Thoracic aorta (tissue), 2 donors: ENCODE measurements at regions not wholly inside any gene's neighbourhood (a gene's known extent, or its start where the extent isn't known, plus 50 kb on each side); places are given as distances from the start of the nearest gene placed in this dataset.

Experiments used
- ATAC-seq: fragments of 150-250 bp; one replicate; pipeline ENCODE4 v1.8.0; 2017; ENCODE audit warnings: low read depth; ENCODE audit not compliant: insufficient number of reproducible peaks, low FRiP score
- DNase-seq: peaks from one replicate; pipeline ENCODE4 v3.0.0-alpha.2; 2020; ENCODE audit warnings: low spot score
- H3K27ac ChIP-seq, 2 donors: fragments of 200-600 bp; sonication (generic); 1 replicate in 1 of 2; 2 replicates in 1 of 2; pipeline ENCODE4 v1.5.1; 2016; ENCODE audit warnings: mild to moderate bottlenecking in 2 of 2, moderate library complexity in 2 of 2
- H3K27me3 ChIP-seq: fragments of 200-600 bp; sonication (generic); replicated peaks from 2 replicates; pipeline ENCODE4 v1.6.0; 2016; ENCODE audit warnings: mild to moderate bottlenecking; ENCODE audit not compliant: insufficient read depth
- H3K36me3 ChIP-seq: fragments of 200-600 bp; sonication (generic); one replicate; pipeline ENCODE4 v1.5.1; 2016
- H3K4me1 ChIP-seq, 2 donors: fragments of 200-600 bp; sonication (generic); 1 replicate in 1 of 2; 2 replicates in 1 of 2; pipeline versions ENCODE4 v1.5.1 to v1.6.0; 2016; ENCODE audit warnings: low read depth in 2 of 2, mild to moderate bottlenecking in 1 of 2; ENCODE audit not compliant: control insufficient read depth in 1 of 2
- H3K4me3 ChIP-seq: fragments of 200-600 bp; sonication (generic); 2 replicates; pipeline ENCODE4 v1.5.1; 2016; ENCODE audit warnings: mild to moderate bottlenecking
- H3K9me3 ChIP-seq: fragments of 200-600 bp; sonication (generic); 2 replicates; pipeline ENCODE4 v1.5.1; 2016
- TF ChIP-seq, protein P1 (sequence below): fragments of 200-600 bp; sonication (generic); IDR thresholded peaks from one replicate; pipeline ENCODE4 v1.5.1; 2019; ENCODE audit warnings: antibody characterized with exemption

DNA sequence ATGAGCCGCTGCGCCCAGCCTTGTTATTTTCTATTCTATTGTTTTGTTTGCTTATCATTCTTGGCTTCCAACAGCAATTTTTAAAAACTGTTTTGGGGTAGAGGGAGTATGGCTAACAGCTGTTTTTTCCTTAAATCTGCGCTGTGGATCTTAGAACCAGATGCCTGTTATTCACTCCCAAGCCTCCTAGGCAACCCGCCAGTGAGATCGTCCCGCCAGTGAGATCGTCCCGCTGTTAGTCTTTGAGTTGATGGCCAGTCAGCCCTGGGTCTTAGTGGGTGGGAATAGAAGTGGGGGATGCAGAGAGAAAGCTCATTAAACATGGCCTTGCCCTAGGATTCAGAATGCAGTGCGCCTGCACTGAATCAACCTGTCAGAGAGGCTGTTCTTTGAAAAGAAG is 67.3 kb upstream of the BICD1 start:
- Histone ChIP-seq H3K27me3 (no peaks in the 10 kb centered on the region), H3K4me3 (no peak overlapping the region), H3K4me1 (no peaks in the 10 kb centered on the region), H3K9me3 (peaks cover 6% of the 10 kb centered on the region), H3K36me3 (no peaks in the 10 kb centered on the region), H3K27ac (no peak overlapping the region)
- TF ChIP-seq, protein P1, sequence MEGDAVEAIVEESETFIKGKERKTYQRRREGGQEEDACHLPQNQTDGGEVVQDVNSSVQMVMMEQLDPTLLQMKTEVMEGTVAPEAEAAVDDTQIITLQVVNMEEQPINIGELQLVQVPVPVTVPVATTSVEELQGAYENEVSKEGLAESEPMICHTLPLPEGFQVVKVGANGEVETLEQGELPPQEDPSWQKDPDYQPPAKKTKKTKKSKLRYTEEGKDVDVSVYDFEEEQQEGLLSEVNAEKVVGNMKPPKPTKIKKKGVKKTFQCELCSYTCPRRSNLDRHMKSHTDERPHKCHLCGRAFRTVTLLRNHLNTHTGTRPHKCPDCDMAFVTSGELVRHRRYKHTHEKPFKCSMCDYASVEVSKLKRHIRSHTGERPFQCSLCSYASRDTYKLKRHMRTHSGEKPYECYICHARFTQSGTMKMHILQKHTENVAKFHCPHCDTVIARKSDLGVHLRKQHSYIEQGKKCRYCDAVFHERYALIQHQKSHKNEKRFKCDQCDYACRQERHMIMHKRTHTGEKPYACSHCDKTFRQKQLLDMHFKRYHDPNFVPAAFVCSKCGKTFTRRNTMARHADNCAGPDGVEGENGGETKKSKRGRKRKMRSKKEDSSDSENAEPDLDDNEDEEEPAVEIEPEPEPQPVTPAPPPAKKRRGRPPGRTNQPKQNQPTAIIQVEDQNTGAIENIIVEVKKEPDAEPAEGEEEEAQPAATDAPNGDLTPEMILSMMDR: no peak
- DNase-seq (no peak), ATAC-seq (no peak)

DNA sequence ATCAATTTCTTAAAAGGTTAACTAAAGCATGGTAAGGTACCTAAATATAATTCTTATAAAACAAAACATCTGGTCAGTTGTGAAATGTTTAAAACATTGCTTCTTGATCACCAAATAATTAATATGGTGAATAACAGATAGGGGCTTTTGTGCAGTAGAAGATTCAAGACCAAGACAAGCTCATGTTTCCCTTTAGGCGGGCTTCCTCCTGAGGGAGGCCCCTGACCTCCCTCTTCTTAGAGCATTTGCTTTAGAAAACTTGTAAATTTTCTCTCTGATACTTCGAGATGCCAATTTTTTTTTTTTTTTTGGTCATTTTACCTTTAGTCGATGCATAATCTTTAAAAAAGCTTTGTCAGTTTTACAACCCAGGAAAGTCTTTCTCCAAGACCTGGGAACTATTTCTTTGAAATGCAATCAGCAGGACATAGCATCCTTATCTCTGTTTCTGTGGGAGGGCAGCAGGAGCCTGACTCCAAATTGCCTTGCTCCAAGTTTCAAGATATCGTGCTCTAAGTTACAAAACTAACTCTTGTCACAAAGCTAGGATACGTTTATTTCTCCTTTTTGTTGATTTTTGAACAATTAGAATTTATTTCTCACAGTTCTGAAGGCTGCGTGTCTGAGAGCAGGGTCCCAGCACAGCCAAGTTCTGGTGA is 66.6 kb upstream of the BICD1 start:
- Histone ChIP-seq H3K36me3 (no peaks in the 10 kb centered on the region), H3K4me1 (no peaks in the 10 kb centered on the region), H3K27ac (no peak overlapping the region), H3K9me3 (peaks cover 10% of the 10 kb centered on the region), H3K27me3 (no peaks in the 10 kb centered on the region), H3K4me3 (no peak overlapping the region)
- no peak for ATAC-seq
- DNase-seq: no peak
- TF ChIP-seq, protein P1: no peak

DNA sequence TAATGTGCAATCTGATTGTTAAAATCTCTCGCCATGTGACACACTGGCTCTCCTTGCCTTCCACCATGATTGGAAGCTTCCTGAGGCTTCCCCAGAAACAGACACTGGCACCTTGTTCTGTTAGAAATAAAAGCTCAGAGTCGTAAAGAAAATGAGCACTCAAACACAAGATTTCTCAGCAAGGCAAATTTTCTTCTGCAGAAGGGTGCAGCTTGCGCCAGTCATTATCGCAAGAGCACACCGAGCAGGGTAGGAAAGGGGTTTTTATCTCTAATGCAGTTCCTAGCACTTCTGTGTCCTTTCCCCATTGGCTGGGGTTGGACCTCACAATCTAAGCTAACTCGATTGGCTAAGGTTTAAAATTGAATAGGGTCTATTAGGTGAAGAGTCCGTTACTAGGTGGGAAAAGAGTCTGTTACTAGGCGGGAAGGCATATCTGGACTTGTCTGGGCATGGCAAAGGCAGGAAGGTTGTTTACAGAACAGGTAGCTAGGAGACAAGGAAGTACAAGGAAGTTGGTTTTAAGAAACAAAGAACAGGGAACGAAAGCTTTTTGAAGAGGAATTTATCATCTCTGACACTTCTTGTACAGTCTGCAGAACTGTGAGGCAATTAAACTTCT is 62.6 kb upstream of the BICD1 start:
- Histone ChIP-seq H3K4me3 (no peak overlapping the region), H3K9me3 (peaks cover 10% of the 10 kb centered on the region), H3K4me1 (no peaks in the 10 kb centered on the region), H3K36me3 (no peaks in the 10 kb centered on the region), H3K27ac (no peak overlapping the region), H3K27me3 (no peaks in the 10 kb centered on the region)
- TF ChIP-seq, protein P1: no peak
- no peak for DNase-seq
- no peak for ATAC-seq

DNA sequence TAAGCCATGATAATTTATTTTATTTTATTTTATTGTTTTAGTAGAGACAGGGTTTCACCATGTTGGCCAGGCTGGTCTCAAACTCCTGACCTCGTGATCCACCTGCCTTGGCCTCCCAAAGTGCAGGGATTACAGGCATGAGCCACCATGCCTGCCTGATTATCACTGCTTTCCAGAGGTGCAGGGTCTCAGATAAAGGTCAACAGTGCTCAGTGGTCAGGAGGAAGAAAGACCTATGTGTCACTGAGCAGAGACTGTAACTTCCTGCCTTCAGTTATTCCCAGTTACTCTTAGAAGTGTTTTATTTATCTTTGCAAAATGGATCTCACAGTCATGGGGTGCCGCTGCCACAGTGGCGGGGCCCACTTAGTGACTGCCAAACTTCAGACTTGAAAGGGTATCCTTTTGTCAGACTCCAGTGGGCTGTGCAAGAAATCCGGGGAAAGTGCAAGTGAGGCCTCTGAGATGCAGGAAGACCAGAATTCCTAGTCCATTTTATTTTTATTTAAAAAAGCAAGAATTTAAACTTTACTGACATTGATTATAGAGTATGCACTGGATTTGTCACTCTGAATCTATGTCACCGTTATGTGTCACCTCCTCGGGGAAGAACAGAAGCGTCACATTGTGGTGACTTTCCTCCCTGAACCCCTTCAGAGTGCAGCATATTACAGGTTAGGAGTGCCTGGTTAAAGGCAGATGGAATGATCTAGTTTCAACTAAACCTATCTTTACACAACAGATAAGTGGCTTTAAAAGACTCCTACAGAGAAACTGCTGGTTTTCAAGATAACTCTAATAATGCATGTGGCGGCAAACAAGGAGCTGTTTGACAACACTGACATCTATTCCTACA is 59.1 kb upstream of the BICD1 start:
- ATAC-seq (no peak), DNase-seq (no peak)
- TF ChIP-seq, protein P1: no peak
- H3K27ac ChIP-seq: no peak overlapping the region
- H3K4me3 ChIP-seq: no peak overlapping the region
- no peaks in the 10 kb centered on the region for H3K36me3 ChIP-seq
- no peaks in the 10 kb centered on the region for H3K4me1 ChIP-seq
- H3K27me3 ChIP-seq: no peaks in the 10 kb centered on the region
- peaks cover 10% of the 10 kb centered on the region for H3K9me3 ChIP-seq

DNA sequence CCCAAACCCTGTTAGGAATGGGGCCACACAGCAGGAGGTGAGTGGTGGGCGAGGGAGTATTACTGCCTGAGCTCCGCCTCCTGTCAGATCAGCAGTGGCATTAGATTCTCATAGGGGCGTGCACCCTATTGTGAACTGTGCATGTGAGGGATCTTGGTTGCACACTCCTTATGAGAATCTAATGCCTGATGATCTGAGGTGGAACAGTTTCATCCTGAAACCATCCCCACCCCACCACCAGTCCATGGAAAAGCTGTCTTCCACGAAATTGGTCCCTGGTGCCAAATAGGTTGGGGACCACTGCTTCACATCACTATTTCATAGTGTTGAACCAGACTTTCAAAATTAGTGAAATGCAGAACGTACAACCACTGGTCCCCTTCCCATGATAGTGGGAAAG is 57.9 kb upstream of the BICD1 start:
- no peaks in the 10 kb centered on the region for H3K36me3 ChIP-seq
- TF ChIP-seq, protein P1: no peak

More for the DNA sequence above, 57.9 kb upstream of the BICD1 start:
- DNase-seq (no peak), ATAC-seq (no peak)
- no peaks in the 10 kb centered on the region for H3K27me3 ChIP-seq
- H3K4me1 ChIP-seq: no peaks in the 10 kb centered on the region
- no peak overlapping the region for H3K4me3 ChIP-seq
- H3K9me3 ChIP-seq: peaks cover 8% of the 10 kb centered on the region
- H3K27ac ChIP-seq: no peak overlapping the region
